SH-SY5Y (cell line): ENCODE measurements at regions not wholly inside any gene's neighbourhood (a gene's known extent, or its start where the extent isn't known, plus 50 kb on each side); places are given as distances from the start of the nearest gene placed in this dataset.

Experiments used
- GATA2 ChIP-seq: IDR thresholded peaks from 2 replicates; pipeline ENCODE4 v1.6.1; 2011; ENCODE audit warnings: mild to moderate bottlenecking, low read depth, low read length
- GATA3 ChIP-seq: IDR thresholded peaks from 2 replicates; pipeline ENCODE4 v1.6.1; 2011; ENCODE audit warnings: low read depth, mild to moderate bottlenecking, low read length, moderate library complexity

- TF ChIP-seq GATA3 (no peak), GATA2 (no peak)
Measured at GRCh38 chr1:204763773-204764427, 78.4 kb upstream of the LRRN2 start.

GRCh38 chr1:204769997-204770396 is 84.5 kb upstream of the LRRN2 start:
- TF ChIP-seq GATA3 = no peak
- TF ChIP-seq GATA2 = no peak

- no peak for TF ChIP-seq GATA3
- TF ChIP-seq GATA2 = no peak
Measured at GRCh38 chr1:204771358-204771757, 85.8 kb upstream of the LRRN2 start.

- TF ChIP-seq GATA2 (no peak), GATA3 (no peak)
Measured at GRCh38 chr1:204773246-204773645, 87.7 kb upstream of the LRRN2 start.

GRCh38 chr1:204775546-204775945 is 90.0 kb upstream of the LRRN2 start:
- no peak for TF ChIP-seq GATA3
- TF ChIP-seq GATA2 = no peak

GRCh38 chr1:204777591-204777990 is 92.1 kb upstream of the LRRN2 start:
- TF ChIP-seq GATA2 (no peak), GATA3 (no peak)

GRCh38 chr1:204780630-204781029 is 90.0 kb upstream of the NFASC start:
- TF ChIP-seq GATA3 = no peak
- no peak for TF ChIP-seq GATA2

GRCh38 chr1:204782118-204782700 is 88.5 kb upstream of the NFASC start:
- TF ChIP-seq GATA2 = no peak

- TF ChIP-seq GATA3 (no peak), GATA2 (no peak)
Measured at GRCh38 chr1:204788470-204788869, 82.2 kb upstream of the NFASC start.

- TF ChIP-seq GATA3 (no peak), GATA2 (no peak)
Measured at GRCh38 chr1:204791453-204792353, 79.0 kb upstream of the NFASC start.

GRCh38 chr1:204792354-204792692 is 78.3 kb upstream of the NFASC start:
- no peak for TF ChIP-seq GATA2
- no peak for TF ChIP-seq GATA3

- TF ChIP-seq GATA3 (peak; percentile 76), GATA2 (peak; percentile 84)
Measured at GRCh38 chr1:204793259-204793914, 77.3 kb upstream of the NFASC start.

- no peak for TF ChIP-seq GATA3
- no peak for TF ChIP-seq GATA2
Measured at GRCh38 chr1:204797401-204797800, 73.3 kb upstream of the NFASC start.

- no peak for TF ChIP-seq GATA2
- TF ChIP-seq GATA3 = no peak
Measured at GRCh38 chr1:204799630-204800029, 71.0 kb upstream of the NFASC start.

GRCh38 chr1:204801211-204801610 is 69.5 kb upstream of the NFASC start:
- TF ChIP-seq GATA3 = no peak
- TF ChIP-seq GATA2 = no peak
